ENCODE measurements at regions not wholly inside any gene's neighbourhood (a gene's known extent, or its start where the extent isn't known, plus 50 kb on each side); places are given as distances from the start of the nearest gene placed in this dataset.

- H3K4me1 ChIP-seq = no peaks in the 10 kb centered on the region
- no peak overlapping the region for H3K27ac ChIP-seq
- H3K27me3 ChIP-seq = no peaks in the 10 kb centered on the region
- no peak overlapping the region for H3K4me3 ChIP-seq
- H3K36me3 ChIP-seq = no peaks in the 10 kb centered on the region
- no peak for DNase-seq
- no peaks in the 10 kb centered on the region for H3K9me3 ChIP-seq
- TF ChIP-seq POLR2A (IDR thresholded peaks at IDR 0.05) = no peak
- TF ChIP-seq, protein P1, sequence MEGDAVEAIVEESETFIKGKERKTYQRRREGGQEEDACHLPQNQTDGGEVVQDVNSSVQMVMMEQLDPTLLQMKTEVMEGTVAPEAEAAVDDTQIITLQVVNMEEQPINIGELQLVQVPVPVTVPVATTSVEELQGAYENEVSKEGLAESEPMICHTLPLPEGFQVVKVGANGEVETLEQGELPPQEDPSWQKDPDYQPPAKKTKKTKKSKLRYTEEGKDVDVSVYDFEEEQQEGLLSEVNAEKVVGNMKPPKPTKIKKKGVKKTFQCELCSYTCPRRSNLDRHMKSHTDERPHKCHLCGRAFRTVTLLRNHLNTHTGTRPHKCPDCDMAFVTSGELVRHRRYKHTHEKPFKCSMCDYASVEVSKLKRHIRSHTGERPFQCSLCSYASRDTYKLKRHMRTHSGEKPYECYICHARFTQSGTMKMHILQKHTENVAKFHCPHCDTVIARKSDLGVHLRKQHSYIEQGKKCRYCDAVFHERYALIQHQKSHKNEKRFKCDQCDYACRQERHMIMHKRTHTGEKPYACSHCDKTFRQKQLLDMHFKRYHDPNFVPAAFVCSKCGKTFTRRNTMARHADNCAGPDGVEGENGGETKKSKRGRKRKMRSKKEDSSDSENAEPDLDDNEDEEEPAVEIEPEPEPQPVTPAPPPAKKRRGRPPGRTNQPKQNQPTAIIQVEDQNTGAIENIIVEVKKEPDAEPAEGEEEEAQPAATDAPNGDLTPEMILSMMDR (IDR thresholded peaks at IDR 0.05) = no peak
- intact Hi-C loops (cut with DNase I; ENCODE audit: low total_unique reads) = no loop called here
Measured at GRCh38 chrX:4265036-4265435, 551.6 kb upstream of the PRKX start.

DNA sequence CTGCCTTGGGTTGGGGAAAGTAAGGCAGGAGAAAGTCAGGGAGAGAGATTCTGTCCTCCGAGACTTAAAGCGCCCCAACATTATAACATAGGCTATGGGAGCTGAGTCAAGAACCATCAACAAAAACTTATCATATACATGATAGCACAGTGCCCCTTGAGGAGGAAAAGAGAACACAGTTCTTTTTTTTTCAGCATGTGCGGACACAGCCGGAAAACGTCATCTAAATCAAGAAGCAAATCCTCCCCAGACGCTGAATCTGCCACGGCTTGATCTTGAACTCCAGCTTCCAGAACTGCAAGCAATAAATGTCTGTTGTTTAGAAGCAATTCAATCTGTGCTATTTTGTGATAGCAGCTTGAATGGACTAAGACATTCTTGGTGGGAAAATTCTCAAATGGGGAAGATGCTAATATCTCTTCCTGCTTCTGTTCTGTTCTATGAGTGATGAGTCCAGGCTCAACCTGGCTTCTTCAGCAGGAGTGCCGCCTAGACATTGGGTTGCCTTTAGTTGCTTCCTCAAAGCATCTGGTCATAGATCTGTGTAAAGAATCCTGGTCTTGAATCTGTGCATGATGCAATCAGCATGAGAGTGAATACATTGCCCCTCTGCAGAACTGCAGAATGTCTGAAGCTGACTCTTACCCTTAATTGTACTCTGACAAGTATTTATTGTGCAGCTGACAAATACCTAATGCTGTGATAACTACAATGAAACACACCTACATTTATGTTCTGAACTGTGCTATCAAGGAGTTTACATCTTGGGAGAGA, 549.8 kb upstream of the PRKX start:
- Histone ChIP-seq H3K9me3 (no peaks in the 10 kb centered on the region), H3K36me3 (no peaks in the 10 kb centered on the region), H3K27ac (no peak overlapping the region), H3K4me3 (no peak overlapping the region), H3K27me3 (no peaks in the 10 kb centered on the region), H3K4me1 (no peaks in the 10 kb centered on the region)
- TF ChIP-seq, protein P1 (IDR thresholded peaks at IDR 0.05) = no peak
- TF ChIP-seq POLR2A (IDR thresholded peaks at IDR 0.05) = no peak
- DNase-seq = no peak
- intact Hi-C loops (cut with DNase I; ENCODE audit: low total_unique reads) = no loop called here

DNA sequence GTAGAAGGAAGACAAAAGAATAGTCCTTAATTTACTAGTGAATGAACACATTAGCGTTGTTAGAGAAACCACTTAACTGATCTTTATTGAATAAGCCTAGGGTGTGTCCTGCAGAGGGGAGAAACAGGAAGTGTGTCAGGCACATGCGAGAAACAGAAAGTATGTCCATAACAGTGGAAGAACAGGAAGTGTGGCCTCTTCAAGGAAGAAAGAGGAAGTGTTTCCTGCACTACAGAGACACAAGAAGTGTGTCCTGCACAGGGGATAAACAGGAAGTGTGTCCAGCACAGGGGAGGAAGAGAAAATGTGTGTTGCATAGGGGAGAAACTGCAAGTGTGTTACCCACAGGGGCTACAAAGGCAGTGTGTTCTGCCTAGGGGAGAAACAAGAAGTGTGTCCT, 539.6 kb upstream of the PRKX start:
- Histone ChIP-seq H3K4me3 (no peak overlapping the region), H3K27me3 (no peaks in the 10 kb centered on the region), H3K4me1 (no peaks in the 10 kb centered on the region), H3K27ac (no peak overlapping the region), H3K36me3 (no peaks in the 10 kb centered on the region), H3K9me3 (no peaks in the 10 kb centered on the region)
- intact Hi-C loops (cut with DNase I; ENCODE audit: low total_unique reads) = no loop called here
- DNase-seq = no peak
- TF ChIP-seq, protein P1 (IDR thresholded peaks at IDR 0.05) = no peak
- no peak for TF ChIP-seq POLR2A (IDR thresholded peaks at IDR 0.05)

DNA sequence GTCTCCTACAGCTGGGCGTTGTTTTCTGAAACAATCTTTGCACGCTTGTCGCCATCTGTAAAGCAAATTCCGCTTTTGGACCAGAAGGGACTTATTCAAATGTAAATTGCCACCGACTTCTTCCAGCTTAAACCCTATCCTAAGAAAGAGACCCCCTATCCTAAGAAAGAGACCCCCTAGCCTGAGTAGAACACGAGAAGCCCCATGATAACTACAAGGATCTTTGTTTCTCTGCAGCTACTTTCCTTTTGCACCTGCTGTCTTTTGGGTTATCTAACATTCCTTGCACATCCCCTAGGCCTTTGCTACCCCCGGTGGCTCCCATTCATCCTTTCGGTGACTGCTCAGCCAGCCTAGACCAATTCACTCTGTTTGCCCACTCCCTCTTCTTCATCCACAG, 536.0 kb upstream of the PRKX start:
- Histone ChIP-seq H3K4me1 (no peaks in the 10 kb centered on the region), H3K27me3 (no peaks in the 10 kb centered on the region), H3K4me3 (no peak overlapping the region), H3K9me3 (no peaks in the 10 kb centered on the region), H3K27ac (no peak overlapping the region), H3K36me3 (no peaks in the 10 kb centered on the region)
- no peak for DNase-seq
- intact Hi-C loops (cut with DNase I; ENCODE audit: low total_unique reads) = no loop called here
- TF ChIP-seq POLR2A (IDR thresholded peaks at IDR 0.05) = no peak
- TF ChIP-seq, protein P1 (IDR thresholded peaks at IDR 0.05) = no peak

DNA sequence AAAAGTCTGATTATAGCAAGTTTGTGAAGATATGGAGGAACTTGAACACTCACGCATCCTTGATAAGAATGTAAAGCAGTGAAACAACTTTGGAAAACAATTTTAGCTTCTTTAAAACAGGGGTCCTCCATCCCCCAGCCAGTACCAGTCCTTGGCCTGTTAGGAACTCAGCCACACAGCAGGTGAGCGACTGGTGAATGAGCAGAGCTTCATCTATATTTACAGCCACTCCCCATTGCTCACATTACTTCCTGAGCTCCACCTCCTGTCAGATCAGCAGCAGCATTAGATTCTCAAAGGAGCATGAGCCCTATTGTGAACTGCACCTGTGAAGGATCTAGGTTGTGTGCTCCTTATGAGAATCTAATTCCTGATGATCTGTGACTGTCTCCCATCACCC, 530.3 kb upstream of the PRKX start:
- intact Hi-C loops (cut with DNase I; ENCODE audit: low total_unique reads) = no loop called here
- Histone ChIP-seq H3K27me3 (no peaks in the 10 kb centered on the region), H3K4me1 (no peaks in the 10 kb centered on the region), H3K4me3 (no peak overlapping the region), H3K27ac (no peak overlapping the region), H3K9me3 (no peaks in the 10 kb centered on the region), H3K36me3 (no peaks in the 10 kb centered on the region)
- TF ChIP-seq, protein P1 (IDR thresholded peaks at IDR 0.05) = no peak
- TF ChIP-seq POLR2A (IDR thresholded peaks at IDR 0.05) = no peak
- no peak for DNase-seq

Data from uterus (tissue), 3 donors.